DOHH2 (cell line): ENCODE measurements at regions not wholly inside any gene's neighbourhood (a gene's known extent, or its start where the extent isn't known, plus 50 kb on each side); places are given as distances from the start of the nearest gene placed in this dataset.

Experiments
- CTCF ChIP-seq: fragments of 200-600 bp; sonication (generic); IDR thresholded peaks from one replicate; pipeline ENCODE4 v1.5.1; 2014; ENCODE audit warnings: antibody characterized with exemption, mild to moderate bottlenecking, low read depth, low read length; ENCODE audit not compliant: poor library complexity, severe bottlenecking
- EZH2phosphoT487 ChIP-seq: fragments of 200-600 bp; sonication (generic); IDR thresholded peaks from 2 replicates; pipeline ENCODE4 v1.6.1; 2017; ENCODE audit warnings: borderline replicate concordance, mild to moderate bottlenecking, antibody characterized with exemption, low read length, moderate library complexity, mixed read lengths

DNA sequence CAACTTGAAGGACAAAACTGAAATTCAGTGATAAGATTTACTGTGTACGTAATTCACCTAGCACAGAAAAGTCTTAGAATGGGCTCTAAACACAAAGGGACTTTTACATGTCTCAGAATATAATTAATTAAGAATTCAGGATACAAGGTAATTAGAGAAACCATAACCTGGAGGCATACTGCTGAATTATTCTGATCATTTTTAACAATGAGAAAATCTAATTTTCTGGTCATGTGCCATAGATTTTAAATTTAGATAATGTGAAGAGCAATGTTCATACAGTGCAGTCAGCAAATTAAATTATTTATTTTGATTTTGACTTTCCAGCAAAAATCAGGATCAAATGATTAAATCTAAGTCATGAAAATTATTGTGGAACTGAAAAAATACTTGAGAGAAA, 67.0 kb upstream of the MTNR1B start:
- TF ChIP-seq CTCF (no peak), EZH2phosphoT487 (no peak)
